Mesenchymal stem cell (in vitro differentiated cells and primary cell): ENCODE measurements at regions not wholly inside any gene's neighbourhood (a gene's known extent, or its start where the extent isn't known, plus 50 kb on each side); places are given as distances from the start of the nearest gene placed in this dataset.
A peak's percentile ranks its signal among the peaks of the same experiment; 100 is the strongest.

Source experiments
- DNase-seq: peaks from one replicate; pipeline ENCODE4 v3.0.0-alpha.2; 2013
- H2AFZ ChIP-seq: one replicate; pipeline ENCODE4 v1.6.1; 2013; ENCODE audit warnings: low read depth, mild to moderate bottlenecking, control low read depth, inconsistent platforms, low read length, moderate library complexity
- H2AK5ac ChIP-seq: 2 replicates; pipeline ENCODE4 v1.6.1; 2013; ENCODE audit warnings: low read length, moderate library complexity, mild to moderate bottlenecking, inconsistent platforms; ENCODE audit not compliant: severe bottlenecking
- H2BK120ac ChIP-seq: one replicate; pipeline ENCODE4 v1.6.1; 2013; ENCODE audit warnings: low read depth, mild to moderate bottlenecking, inconsistent platforms, low read length, moderate library complexity
- H2BK12ac ChIP-seq, 2 experiments: one replicate each; pipeline ENCODE4 v1.6.1; 2013; ENCODE audit warnings: inconsistent platforms in 2 of 2, low read length in 2 of 2, mild to moderate bottlenecking in 2 of 2, moderate library complexity in 2 of 2, control low read depth in 1 of 2
- H2BK15ac ChIP-seq: one replicate; pipeline ENCODE4 v1.6.1; 2013; ENCODE audit warnings: mild to moderate bottlenecking, low read depth, inconsistent platforms; ENCODE audit not compliant: poor library complexity, severe bottlenecking
- H2BK5ac ChIP-seq: 2 replicates; pipeline ENCODE4 v1.6.1; 2013; ENCODE audit warnings: low read depth, mild to moderate bottlenecking, low read length, control low read depth, inconsistent platforms; ENCODE audit not compliant: poor library complexity, severe bottlenecking
- H3K14ac ChIP-seq, 2 experiments: one replicate each; pipeline ENCODE4 v1.6.1; 2013; ENCODE audit warnings: inconsistent platforms in 2 of 2, low read length in 2 of 2, control low read depth in 1 of 2, mild to moderate bottlenecking in 1 of 2, moderate library complexity in 1 of 2
- H3K18ac ChIP-seq, 2 experiments: one replicate each; pipeline ENCODE4 v1.6.1; 2013; ENCODE audit warnings: inconsistent platforms in 2 of 2, low read length in 2 of 2, control low read depth in 1 of 2, low read depth in 1 of 2, mild to moderate bottlenecking in 1 of 2
- H3K23ac ChIP-seq, 2 experiments: one replicate each; pipeline ENCODE4 v1.6.1; 2013; ENCODE audit warnings: inconsistent platforms in 2 of 2, low read length in 2 of 2, mild to moderate bottlenecking in 2 of 2, moderate library complexity in 2 of 2, control low read depth in 1 of 2
- H3K27ac ChIP-seq: 2 replicates; pipeline ENCODE4 v1.5.1; 2013; ENCODE audit warnings: mild to moderate bottlenecking, moderate library complexity, low read length, control low read depth, inconsistent platforms; ENCODE audit not compliant: poor library complexity, severe bottlenecking
- H3K27me3 ChIP-seq, 2 experiments: 2 replicates each; pipeline versions ENCODE4 v1.6.1 to v1.7.0; 2013; ENCODE audit warnings: low read length in 2 of 2, mild to moderate bottlenecking in 2 of 2, moderate library complexity in 2 of 2, control low read depth in 1 of 2, inconsistent platforms in 1 of 2; ENCODE audit not compliant: control insufficient read depth in 1 of 2, insufficient read depth in 1 of 2
- H3K36me3 ChIP-seq, 2 experiments: 2 replicates each; pipeline versions ENCODE4 v1.6.1 to v1.7.0; 2013; ENCODE audit warnings: low read length in 2 of 2, control low read depth in 1 of 2, inconsistent platforms in 1 of 2, low read depth in 1 of 2, mild to moderate bottlenecking in 1 of 2; ENCODE audit not compliant: insufficient read depth in 2 of 2, control insufficient read depth in 1 of 2
- H3K4ac ChIP-seq, 2 experiments: one replicate each; pipeline ENCODE4 v1.6.1; 2013; ENCODE audit warnings: inconsistent platforms in 2 of 2, low read length in 2 of 2, mild to moderate bottlenecking in 2 of 2, moderate library complexity in 2 of 2, control low read depth in 1 of 2, low read depth in 1 of 2
- H3K4me1 ChIP-seq: 2 replicates; pipeline ENCODE4 v1.6.1; 2013; ENCODE audit warnings: low read depth, low read length, control low read depth; ENCODE audit not compliant: control insufficient read depth, insufficient read depth
- H3K4me2 ChIP-seq: 2 replicates; pipeline ENCODE4 v1.6.1; 2013; ENCODE audit warnings: low read length, mild to moderate bottlenecking, inconsistent platforms; ENCODE audit not compliant: poor library complexity, severe bottlenecking
- H3K4me3 ChIP-seq, 2 experiments: 2 replicates each; pipeline versions ENCODE4 v1.5.1 to v1.7.0; 2013; ENCODE audit warnings: low read length in 2 of 2, mild to moderate bottlenecking in 2 of 2, control low read depth in 1 of 2, low read depth in 1 of 2; ENCODE audit not compliant: insufficient read depth in 1 of 2
- H3K79me1 ChIP-seq: replicated peaks from 2 replicates; pipeline ENCODE4 v1.6.1; 2013; ENCODE audit warnings: mild to moderate bottlenecking, control low read depth, low read length, inconsistent platforms; ENCODE audit not compliant: poor library complexity, severe bottlenecking
- H3K9ac ChIP-seq: 2 replicates; pipeline ENCODE4 v1.7.0; 2013; ENCODE audit warnings: mild to moderate bottlenecking, low read length, moderate library complexity
- H3K9me3 ChIP-seq: 2 replicates; pipeline ENCODE4 v1.7.0; 2013; ENCODE audit warnings: mild to moderate bottlenecking, low read length; ENCODE audit not compliant: control insufficient read depth
- H4K8ac ChIP-seq: one replicate; pipeline ENCODE4 v1.6.1; 2013; ENCODE audit warnings: inconsistent platforms, mild to moderate bottlenecking, low read length, moderate library complexity
- H4K91ac ChIP-seq: one replicate; pipeline ENCODE4 v1.6.1; 2013; ENCODE audit warnings: mild to moderate bottlenecking, low read length, inconsistent platforms
- WGBS: methylation state at CpG from one replicate; pipeline ENCODE4 v1.1.7; 2013; ENCODE audit warnings: mixed read lengths; 5-methylcytosine and 5-hydroxymethylcytosine counted together

DNA sequence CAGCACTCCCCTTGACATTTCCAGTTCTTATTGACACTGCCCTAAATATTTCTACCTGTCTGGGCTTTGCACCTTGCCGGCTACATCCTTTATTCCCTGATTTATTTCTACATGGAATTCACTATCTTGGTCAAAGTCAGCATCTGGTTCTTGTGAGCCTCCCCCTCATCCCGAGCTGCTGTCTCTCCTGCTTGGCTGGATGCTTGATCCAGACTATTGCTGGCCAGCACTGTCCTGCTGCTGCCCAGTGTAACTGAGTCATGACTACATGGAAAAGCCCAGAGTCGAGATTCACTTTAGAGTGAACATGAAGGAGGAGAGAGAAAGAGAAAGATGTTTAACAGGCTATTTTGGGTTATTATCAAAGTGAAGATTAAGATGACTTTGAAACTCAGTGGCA is 142.2 kb downstream of the OPN5 start:
- H2BK120ac ChIP-seq = no peak overlapping the region
- no peak overlapping the region for H3K4me2 ChIP-seq
- no peak overlapping the region for H3K27ac ChIP-seq
- 79% methylated on average over 3 of the region's 3 CpGs for WGBS
- H2AFZ ChIP-seq = no peak overlapping the region
- no peak overlapping the region for H3K4me3 ChIP-seq
- no peak overlapping the region for H3K18ac ChIP-seq
- no peak for DNase-seq
- no peak overlapping the region for H4K91ac ChIP-seq
- H3K4me1 ChIP-seq = no peaks in the 10 kb centered on the region
- no peaks in the 10 kb centered on the region for H3K36me3 ChIP-seq
- H3K14ac ChIP-seq = no peak overlapping the region
- no peak overlapping the region for H2BK5ac ChIP-seq
- no peaks in the 10 kb centered on the region for H3K79me1 ChIP-seq
- no peak overlapping the region for H3K9ac ChIP-seq
- no peak overlapping the region for H2AK5ac ChIP-seq
- no peak overlapping the region for H2BK15ac ChIP-seq
- no peak overlapping the region for H3K4ac ChIP-seq
- H4K8ac ChIP-seq = no peak overlapping the region
- no peak overlapping the region for H2BK12ac ChIP-seq
- H3K27me3 ChIP-seq = no peaks in the 10 kb centered on the region
- no peak overlapping the region for H3K23ac ChIP-seq
- H3K9me3 ChIP-seq = peaks cover 3% of the 10 kb centered on the region

DNA sequence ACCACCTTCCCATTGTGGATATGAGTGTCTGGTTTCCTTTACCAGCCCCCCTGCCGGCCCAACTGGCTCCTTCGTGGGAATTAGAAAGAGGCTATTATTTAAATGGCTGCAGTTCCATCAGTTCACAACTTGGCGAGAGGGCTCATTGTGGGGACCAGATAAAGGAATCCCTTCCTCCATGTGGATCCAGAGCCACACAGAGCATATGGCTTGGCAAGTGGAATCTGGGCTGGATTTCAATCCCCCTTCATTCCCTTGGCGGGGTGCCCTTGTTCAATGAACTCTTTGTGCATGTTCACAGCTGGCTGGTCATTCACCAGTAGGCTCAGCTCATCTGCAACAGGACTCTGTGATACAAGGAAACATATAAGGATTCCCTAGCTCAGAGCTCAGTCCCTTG is 140.6 kb downstream of the OPN5 start:
- Histone ChIP-seq H2AFZ (no peak overlapping the region), H3K4me2 (no peak overlapping the region), H3K27ac (no peak overlapping the region), H3K9ac (no peak overlapping the region), H4K8ac (no peak overlapping the region), H4K91ac (no peak overlapping the region), H3K14ac (no peak overlapping the region), H3K4ac (no peak overlapping the region), H3K27me3 (no peaks in the 10 kb centered on the region), H2BK15ac (no peak overlapping the region), H3K9me3 (peaks cover 3% of the 10 kb centered on the region), H3K36me3 (no peaks in the 10 kb centered on the region), H3K4me3 (no peak overlapping the region), H3K18ac (no peak overlapping the region), H2AK5ac (no peak overlapping the region), H3K79me1 (no peaks in the 10 kb centered on the region), H2BK120ac (no peak overlapping the region), H3K4me1 (no peaks in the 10 kb centered on the region), H2BK5ac (no peak overlapping the region), H3K23ac (no peak overlapping the region), H2BK12ac (no peak overlapping the region)
- 76% methylated on average over 4 of the region's 4 CpGs for WGBS
- DNase-seq = no peak

DNA sequence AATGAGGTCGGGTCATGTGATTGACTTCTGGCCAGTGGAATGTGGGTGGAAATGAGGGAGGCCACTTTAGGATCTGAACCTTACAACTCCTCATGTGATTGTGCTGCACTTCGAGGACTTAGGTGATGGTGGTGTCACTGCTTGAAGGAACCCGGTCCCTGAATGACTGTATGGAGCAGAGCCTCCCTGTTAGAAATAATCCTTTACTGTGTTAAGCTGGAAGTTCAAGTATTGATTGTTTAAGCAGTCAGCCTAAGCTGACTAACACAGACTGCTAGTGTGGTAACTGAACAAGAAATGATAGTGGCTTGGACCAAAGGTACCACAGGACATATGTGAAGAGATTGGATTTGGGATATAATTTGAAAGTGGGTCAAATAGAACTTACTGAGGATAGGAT is 138.0 kb downstream of the OPN5 start:
- peak; percentile 10 for DNase-seq
- no peaks in the 10 kb centered on the region for H3K79me1 ChIP-seq
- H3K23ac ChIP-seq = no peak overlapping the region
- H3K14ac ChIP-seq = no peak overlapping the region
- H4K8ac ChIP-seq = no peak overlapping the region
- 74% methylated on average over 3 of the region's 3 CpGs for WGBS
- H2BK12ac ChIP-seq = no peak overlapping the region
- no peak overlapping the region for H4K91ac ChIP-seq
- no peak overlapping the region for H3K4me2 ChIP-seq
- no peak overlapping the region for H2BK15ac ChIP-seq
- H3K9me3 ChIP-seq = peaks cover 3% of the 10 kb centered on the region
- no peak overlapping the region for H2AK5ac ChIP-seq
- no peak overlapping the region for H2AFZ ChIP-seq
- no peak overlapping the region for H3K18ac ChIP-seq
- no peak overlapping the region for H3K4me3 ChIP-seq
- H3K36me3 ChIP-seq = no peaks in the 10 kb centered on the region
- no peak overlapping the region for H3K27ac ChIP-seq
- no peak overlapping the region for H3K9ac ChIP-seq
- H2BK5ac ChIP-seq = no peak overlapping the region
- H3K4me1 ChIP-seq = no peaks in the 10 kb centered on the region
- H3K4ac ChIP-seq = no peak overlapping the region
- H3K27me3 ChIP-seq = no peaks in the 10 kb centered on the region
- H2BK120ac ChIP-seq = no peak overlapping the region

DNA sequence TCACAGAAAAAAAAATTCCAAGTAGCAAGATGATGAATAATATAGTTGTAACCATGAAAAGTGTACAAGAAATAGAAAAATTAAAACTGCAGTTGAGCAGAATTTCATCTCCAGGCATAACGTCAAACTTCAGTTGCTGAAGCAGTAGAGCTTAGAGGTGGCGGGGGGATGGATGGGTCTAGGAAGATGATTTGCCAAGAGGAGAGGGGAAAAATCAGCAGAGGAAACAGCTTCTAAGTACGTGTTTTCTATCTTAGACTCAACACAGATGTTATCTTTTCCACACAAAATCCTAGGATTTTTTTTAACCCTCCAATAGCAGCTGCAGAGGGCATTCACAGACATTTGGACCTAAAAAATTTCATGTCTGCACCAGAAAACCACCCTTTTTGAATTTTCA is 136.0 kb downstream of the OPN5 start:
- Histone ChIP-seq H2BK5ac (no peak overlapping the region), H2AK5ac (no peak overlapping the region), H3K14ac (no peak overlapping the region), H3K4me3 (no peak overlapping the region), H3K9me3 (peaks cover 3% of the 10 kb centered on the region), H3K18ac (no peak overlapping the region), H3K27ac (no peak overlapping the region), H3K4ac (no peak overlapping the region), H3K27me3 (no peaks in the 10 kb centered on the region), H3K23ac (no peak overlapping the region), H2AFZ (no peak overlapping the region), H4K8ac (no peak overlapping the region), H3K36me3 (no peaks in the 10 kb centered on the region), H3K4me2 (no peak overlapping the region), H4K91ac (no peak overlapping the region), H3K4me1 (no peaks in the 10 kb centered on the region), H3K79me1 (no peaks in the 10 kb centered on the region), H3K9ac (no peak overlapping the region), H2BK12ac (no peak overlapping the region), H2BK120ac (no peak overlapping the region), H2BK15ac (no peak overlapping the region)
- no peak for DNase-seq
- WGBS = 89% methylated on average over 2 of the region's 3 CpGs
